ENCODE measurements at regions not wholly inside any gene's neighbourhood (a gene's known extent, or its start where the extent isn't known, plus 50 kb on each side); places are given as distances from the start of the nearest gene placed in this dataset.
A peak's percentile ranks its signal among the peaks of the same experiment; 100 is the strongest.

GRCh38 chr7:22657479-22657878, 69.5 kb upstream of the IL6 start:
- no peak for DNase-seq

GRCh38 chr7:22655781-22656180, 71.2 kb upstream of the IL6 start:
- DNase-seq: no peak

- DNase-seq: no peak
Measured at GRCh38 chr7:22654831-22655230, 72.2 kb upstream of the IL6 start.

GRCh38 chr7:22653951-22654350, 73.0 kb upstream of the IL6 start:
- DNase-seq: peak; percentile 53

- DNase-seq: no peak
Measured at GRCh38 chr7:22651534-22652243, 75.3 kb upstream of the IL6 start.

GRCh38 chr7:22651036-22651435, 76.0 kb upstream of the IL6 start:
- DNase-seq: no peak

- no peak for DNase-seq
Measured at GRCh38 chr7:22649686-22650085, 77.3 kb upstream of the IL6 start.

- no peak for DNase-seq
Measured at GRCh38 chr7:22647451-22648257, 79.3 kb upstream of the IL6 start.

- DNase-seq: no peak
Measured at GRCh38 chr7:22645418-22646181, 81.4 kb upstream of the IL6 start.

- no peak for DNase-seq
Measured at GRCh38 chr7:22642454-22642853, 84.5 kb upstream of the IL6 start.

- DNase-seq: no peak
Measured at GRCh38 chr7:22640269-22640668, 86.7 kb upstream of the IL6 start.

- no peak for DNase-seq
Measured at GRCh38 chr7:22639396-22639795, 87.6 kb upstream of the IL6 start.

- no peak for DNase-seq
Measured at GRCh38 chr7:22635349-22635748, 91.7 kb upstream of the IL6 start.

GRCh38 chr7:22633954-22634474, 93.0 kb upstream of the IL6 start:
- no peak for DNase-seq

- no peak for DNase-seq
Measured at GRCh38 chr7:22633286-22633953, 93.6 kb upstream of the IL6 start.

GRCh38 chr7:22632674-22633073, 94.3 kb upstream of the IL6 start:
- no peak for DNase-seq

GRCh38 chr7:22631730-22632129, 95.3 kb upstream of the IL6 start:
- DNase-seq: no peak

GRCh38 chr7:22630069-22630468, 96.9 kb upstream of the IL6 start:
- no peak for DNase-seq

- DNase-seq: no peak
Measured at GRCh38 chr7:22629056-22629455, 97.9 kb upstream of the IL6 start.

GRCh38 chr7:22628112-22628511, 98.9 kb upstream of the IL6 start:
- DNase-seq: no peak

- DNase-seq: no peak
Measured at GRCh38 chr7:22627136-22627535, 99.9 kb upstream of the IL6 start.

GRCh38 chr7:22625251-22625650, 101.7 kb upstream of the IL6 start:
- no peak for DNase-seq

GRCh38 chr7:22624781-22625180, 102.2 kb upstream of the IL6 start:
- DNase-seq: no peak

All from NCI-H1105 (cell line).